ENCODE measurements at regions not wholly inside any gene's neighbourhood (a gene's known extent, or its start where the extent isn't known, plus 50 kb on each side); places are given as distances from the start of the nearest gene placed in this dataset.

- TF ChIP-seq EZH2 (IDR thresholded peaks at IDR 0.05; ENCODE audit: borderline replicate concordance, low read depth, low read length, severe bottlenecking) (no peak), POLR2A (IDR thresholded peaks at IDR 0.05; ENCODE audit: low read depth, low read length) (no peak), POLR2AphosphoS5 (IDR thresholded peaks at IDR 0.05; ENCODE audit: insufficient read depth, low read depth, low read length) (no peak), GATA2 (IDR thresholded peaks at IDR 0.05; ENCODE audit: insufficient read depth, insufficient read length, low read depth, low read length) (no peak), MYC (IDR thresholded peaks at IDR 0.05; ENCODE audit: low read depth, low read length) (no peak)
- TF ChIP-seq, protein P1, sequence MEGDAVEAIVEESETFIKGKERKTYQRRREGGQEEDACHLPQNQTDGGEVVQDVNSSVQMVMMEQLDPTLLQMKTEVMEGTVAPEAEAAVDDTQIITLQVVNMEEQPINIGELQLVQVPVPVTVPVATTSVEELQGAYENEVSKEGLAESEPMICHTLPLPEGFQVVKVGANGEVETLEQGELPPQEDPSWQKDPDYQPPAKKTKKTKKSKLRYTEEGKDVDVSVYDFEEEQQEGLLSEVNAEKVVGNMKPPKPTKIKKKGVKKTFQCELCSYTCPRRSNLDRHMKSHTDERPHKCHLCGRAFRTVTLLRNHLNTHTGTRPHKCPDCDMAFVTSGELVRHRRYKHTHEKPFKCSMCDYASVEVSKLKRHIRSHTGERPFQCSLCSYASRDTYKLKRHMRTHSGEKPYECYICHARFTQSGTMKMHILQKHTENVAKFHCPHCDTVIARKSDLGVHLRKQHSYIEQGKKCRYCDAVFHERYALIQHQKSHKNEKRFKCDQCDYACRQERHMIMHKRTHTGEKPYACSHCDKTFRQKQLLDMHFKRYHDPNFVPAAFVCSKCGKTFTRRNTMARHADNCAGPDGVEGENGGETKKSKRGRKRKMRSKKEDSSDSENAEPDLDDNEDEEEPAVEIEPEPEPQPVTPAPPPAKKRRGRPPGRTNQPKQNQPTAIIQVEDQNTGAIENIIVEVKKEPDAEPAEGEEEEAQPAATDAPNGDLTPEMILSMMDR (IDR thresholded peaks at IDR 0.05; ENCODE audit: extremely low read depth in 1 of 2, insufficient read depth in 1 of 2, low read depth in 1 of 2, low read length in 2 of 2): no peak
These were observed 89.3 kb downstream of the MRPL14 start for GRCh38 chr6:44037847-44038542.

Measured in endothelial cell of umbilical vein (primary cell).